Thyroid gland (tissue), 4 donors: ENCODE measurements at regions not wholly inside any gene's neighbourhood (a gene's known extent, or its start where the extent isn't known, plus 50 kb on each side); places are given as distances from the start of the nearest gene placed in this dataset.

Source experiments
- POLR2A ChIP-seq, 2 donors: fragments of 450-650 bp; IDR thresholded peaks; one replicate each; pipeline ENCODE4 v1.6.1; 2017; ENCODE audit warnings: antibody characterized with exemption in 2 of 2, mild to moderate bottlenecking in 2 of 2, moderate library complexity in 1 of 2
- TF ChIP-seq, protein P1 (sequence below), 6 experiments: fragments of 200-600 bp in 3 of 6; fragments of 450-650 bp in 3 of 6; sonication (generic) in 3 of 6; IDR thresholded peaks; one replicate each; pipeline ENCODE4 v1.5.1; 2016 to 2019; ENCODE audit warnings: antibody characterized with exemption in 6 of 6, mild to moderate bottlenecking in 2 of 6, inconsistent platforms in 1 of 6, moderate library complexity in 1 of 6

- TF ChIP-seq, protein P1, sequence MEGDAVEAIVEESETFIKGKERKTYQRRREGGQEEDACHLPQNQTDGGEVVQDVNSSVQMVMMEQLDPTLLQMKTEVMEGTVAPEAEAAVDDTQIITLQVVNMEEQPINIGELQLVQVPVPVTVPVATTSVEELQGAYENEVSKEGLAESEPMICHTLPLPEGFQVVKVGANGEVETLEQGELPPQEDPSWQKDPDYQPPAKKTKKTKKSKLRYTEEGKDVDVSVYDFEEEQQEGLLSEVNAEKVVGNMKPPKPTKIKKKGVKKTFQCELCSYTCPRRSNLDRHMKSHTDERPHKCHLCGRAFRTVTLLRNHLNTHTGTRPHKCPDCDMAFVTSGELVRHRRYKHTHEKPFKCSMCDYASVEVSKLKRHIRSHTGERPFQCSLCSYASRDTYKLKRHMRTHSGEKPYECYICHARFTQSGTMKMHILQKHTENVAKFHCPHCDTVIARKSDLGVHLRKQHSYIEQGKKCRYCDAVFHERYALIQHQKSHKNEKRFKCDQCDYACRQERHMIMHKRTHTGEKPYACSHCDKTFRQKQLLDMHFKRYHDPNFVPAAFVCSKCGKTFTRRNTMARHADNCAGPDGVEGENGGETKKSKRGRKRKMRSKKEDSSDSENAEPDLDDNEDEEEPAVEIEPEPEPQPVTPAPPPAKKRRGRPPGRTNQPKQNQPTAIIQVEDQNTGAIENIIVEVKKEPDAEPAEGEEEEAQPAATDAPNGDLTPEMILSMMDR (IDR thresholded peaks at IDR 0.05): no peak
- no peak for TF ChIP-seq POLR2A (IDR thresholded peaks at IDR 0.05)
Measured at GRCh38 chr13:77459592-77459991, 75.9 kb upstream of the SCEL start.
